HL-60 (cell line): ENCODE measurements at regions not wholly inside any gene's neighbourhood (a gene's known extent, or its start where the extent isn't known, plus 50 kb on each side); places are given as distances from the start of the nearest gene placed in this dataset.

Source experiments
- DNase-seq, 2 experiments: peaks; one replicate each; pipeline ENCODE4 v3.0.0-alpha.2; 2010 to 2020; ENCODE audit warnings: low read depth in 1 of 2, low spot score in 1 of 2
- H3K27ac ChIP-seq: fragments of 250-450 bp; sonication (Bioruptor Pico); replicated peaks from 2 replicates; pipeline ENCODE4 v1.5.1; 2020; ENCODE audit warnings: mild to moderate bottlenecking, moderate library complexity
- H3K27me3 ChIP-seq: fragments of 250-450 bp; sonication (Bioruptor Pico); 2 replicates; pipeline ENCODE4 v1.5.1; 2021; ENCODE audit warnings: mild to moderate bottlenecking, moderate library complexity; ENCODE audit not compliant: insufficient read depth, poor library complexity, severe bottlenecking
- H3K4me3 ChIP-seq: replicated peaks from 2 replicates; pipeline ENCODE4 v1.5.1; 2011; ENCODE audit warnings: mild to moderate bottlenecking, control low read depth, low read length; ENCODE audit not compliant: insufficient read depth
- GABPA ChIP-seq: IDR thresholded peaks from 2 replicates; pipeline ENCODE4 v1.6.1; 2012; ENCODE audit warnings: low read depth
- POLR2AphosphoS5 ChIP-seq: IDR thresholded peaks from 2 replicates; pipeline ENCODE4 v1.6.1; 2012; ENCODE audit warnings: low read depth
- SPI1 ChIP-seq: IDR thresholded peaks from 2 replicates; pipeline ENCODE4 v1.6.1; 2012; ENCODE audit warnings: low read depth, mild to moderate bottlenecking, borderline replicate concordance
- TF ChIP-seq, protein P1 (sequence below): IDR thresholded peaks from 2 replicates; pipeline ENCODE4 v1.6.1; 2012; ENCODE audit warnings: low read depth; ENCODE audit not compliant: insufficient replicate concordance
- TF ChIP-seq, protein P2 (sequence below): IDR thresholded peaks from one replicate; pipeline ENCODE4 v1.5.1; 2011; ENCODE audit warnings: low read length, control low read depth, inconsistent platforms; ENCODE audit not compliant: insufficient read depth

DNA sequence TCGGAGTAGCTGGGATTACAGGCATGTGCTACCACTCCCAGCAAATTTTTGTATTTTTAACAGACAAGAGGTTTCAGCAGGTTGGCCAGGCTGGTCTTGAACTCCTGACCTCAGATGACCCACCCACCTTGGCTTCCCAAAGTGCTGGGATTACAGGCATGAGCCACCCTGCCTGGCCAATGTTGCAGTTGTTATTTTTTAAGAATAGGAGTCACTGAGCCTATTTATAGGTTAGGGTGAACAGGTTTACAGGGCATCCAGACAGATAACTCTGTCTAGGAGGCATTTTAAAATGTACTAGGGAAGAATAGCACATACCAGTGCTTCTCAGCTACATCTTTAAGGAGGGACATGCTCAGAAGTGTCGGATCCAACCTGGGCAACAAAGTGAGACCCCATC, 60.1 kb upstream of the BNC2 start:
- no peak for DNase-seq
- Histone ChIP-seq H3K27ac (no peak overlapping the region), H3K4me3 (no peak overlapping the region), H3K27me3 (no peaks in the 10 kb centered on the region)
- no peak for TF ChIP-seq SPI1
- no peak for TF ChIP-seq POLR2AphosphoS5
- TF ChIP-seq, protein P1, sequence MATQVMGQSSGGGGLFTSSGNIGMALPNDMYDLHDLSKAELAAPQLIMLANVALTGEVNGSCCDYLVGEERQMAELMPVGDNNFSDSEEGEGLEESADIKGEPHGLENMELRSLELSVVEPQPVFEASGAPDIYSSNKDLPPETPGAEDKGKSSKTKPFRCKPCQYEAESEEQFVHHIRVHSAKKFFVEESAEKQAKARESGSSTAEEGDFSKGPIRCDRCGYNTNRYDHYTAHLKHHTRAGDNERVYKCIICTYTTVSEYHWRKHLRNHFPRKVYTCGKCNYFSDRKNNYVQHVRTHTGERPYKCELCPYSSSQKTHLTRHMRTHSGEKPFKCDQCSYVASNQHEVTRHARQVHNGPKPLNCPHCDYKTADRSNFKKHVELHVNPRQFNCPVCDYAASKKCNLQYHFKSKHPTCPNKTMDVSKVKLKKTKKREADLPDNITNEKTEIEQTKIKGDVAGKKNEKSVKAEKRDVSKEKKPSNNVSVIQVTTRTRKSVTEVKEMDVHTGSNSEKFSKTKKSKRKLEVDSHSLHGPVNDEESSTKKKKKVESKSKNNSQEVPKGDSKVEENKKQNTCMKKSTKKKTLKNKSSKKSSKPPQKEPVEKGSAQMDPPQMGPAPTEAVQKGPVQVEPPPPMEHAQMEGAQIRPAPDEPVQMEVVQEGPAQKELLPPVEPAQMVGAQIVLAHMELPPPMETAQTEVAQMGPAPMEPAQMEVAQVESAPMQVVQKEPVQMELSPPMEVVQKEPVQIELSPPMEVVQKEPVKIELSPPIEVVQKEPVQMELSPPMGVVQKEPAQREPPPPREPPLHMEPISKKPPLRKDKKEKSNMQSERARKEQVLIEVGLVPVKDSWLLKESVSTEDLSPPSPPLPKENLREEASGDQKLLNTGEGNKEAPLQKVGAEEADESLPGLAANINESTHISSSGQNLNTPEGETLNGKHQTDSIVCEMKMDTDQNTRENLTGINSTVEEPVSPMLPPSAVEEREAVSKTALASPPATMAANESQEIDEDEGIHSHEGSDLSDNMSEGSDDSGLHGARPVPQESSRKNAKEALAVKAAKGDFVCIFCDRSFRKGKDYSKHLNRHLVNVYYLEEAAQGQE: no peak
- TF ChIP-seq GABPA: no peak
- TF ChIP-seq, protein P2, sequence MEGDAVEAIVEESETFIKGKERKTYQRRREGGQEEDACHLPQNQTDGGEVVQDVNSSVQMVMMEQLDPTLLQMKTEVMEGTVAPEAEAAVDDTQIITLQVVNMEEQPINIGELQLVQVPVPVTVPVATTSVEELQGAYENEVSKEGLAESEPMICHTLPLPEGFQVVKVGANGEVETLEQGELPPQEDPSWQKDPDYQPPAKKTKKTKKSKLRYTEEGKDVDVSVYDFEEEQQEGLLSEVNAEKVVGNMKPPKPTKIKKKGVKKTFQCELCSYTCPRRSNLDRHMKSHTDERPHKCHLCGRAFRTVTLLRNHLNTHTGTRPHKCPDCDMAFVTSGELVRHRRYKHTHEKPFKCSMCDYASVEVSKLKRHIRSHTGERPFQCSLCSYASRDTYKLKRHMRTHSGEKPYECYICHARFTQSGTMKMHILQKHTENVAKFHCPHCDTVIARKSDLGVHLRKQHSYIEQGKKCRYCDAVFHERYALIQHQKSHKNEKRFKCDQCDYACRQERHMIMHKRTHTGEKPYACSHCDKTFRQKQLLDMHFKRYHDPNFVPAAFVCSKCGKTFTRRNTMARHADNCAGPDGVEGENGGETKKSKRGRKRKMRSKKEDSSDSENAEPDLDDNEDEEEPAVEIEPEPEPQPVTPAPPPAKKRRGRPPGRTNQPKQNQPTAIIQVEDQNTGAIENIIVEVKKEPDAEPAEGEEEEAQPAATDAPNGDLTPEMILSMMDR: no peak

DNA sequence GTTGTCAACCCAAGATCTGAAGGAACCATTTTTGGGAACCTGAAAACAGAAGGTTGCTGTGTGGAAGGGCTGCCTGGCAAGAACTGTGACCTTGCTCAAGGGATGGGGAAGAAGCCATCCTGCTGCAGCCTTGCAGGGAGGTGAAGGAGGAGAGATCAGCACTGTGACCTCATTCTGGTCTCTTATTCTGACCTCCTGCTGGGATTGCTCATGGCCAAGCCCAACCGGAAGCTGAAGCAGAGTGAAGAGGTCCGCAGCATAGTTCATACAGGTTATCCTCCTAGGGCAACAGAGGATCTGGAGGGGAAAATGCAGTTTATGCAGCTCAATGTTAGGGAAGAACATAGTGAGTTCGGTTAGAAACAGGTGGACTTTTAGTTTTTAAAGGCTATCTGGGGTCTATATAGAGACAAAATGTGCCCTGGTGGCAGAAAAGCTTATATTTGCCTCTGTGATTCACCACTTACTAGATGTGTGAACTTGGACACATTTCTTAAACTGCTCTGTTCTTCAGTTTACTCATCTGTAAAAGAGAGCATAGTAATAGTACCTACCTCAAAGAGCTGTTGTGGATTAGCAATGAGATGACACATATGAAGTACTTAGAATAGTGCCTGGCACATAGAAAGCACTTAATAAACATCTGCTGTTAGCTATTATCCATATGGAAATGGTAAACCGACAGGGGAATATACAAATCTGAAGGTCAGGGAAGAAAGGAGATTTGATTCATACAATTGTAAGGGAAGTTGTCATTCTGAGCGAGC, 57.9 kb upstream of the BNC2 start:
- no peak overlapping the region for H3K4me3 ChIP-seq
- no peaks in the 10 kb centered on the region for H3K27me3 ChIP-seq
- DNase-seq: no peak
- no peak overlapping the region for H3K27ac ChIP-seq
- TF ChIP-seq SPI1 (no peak), POLR2AphosphoS5 (no peak)
- TF ChIP-seq, protein P2: no peak

DNA sequence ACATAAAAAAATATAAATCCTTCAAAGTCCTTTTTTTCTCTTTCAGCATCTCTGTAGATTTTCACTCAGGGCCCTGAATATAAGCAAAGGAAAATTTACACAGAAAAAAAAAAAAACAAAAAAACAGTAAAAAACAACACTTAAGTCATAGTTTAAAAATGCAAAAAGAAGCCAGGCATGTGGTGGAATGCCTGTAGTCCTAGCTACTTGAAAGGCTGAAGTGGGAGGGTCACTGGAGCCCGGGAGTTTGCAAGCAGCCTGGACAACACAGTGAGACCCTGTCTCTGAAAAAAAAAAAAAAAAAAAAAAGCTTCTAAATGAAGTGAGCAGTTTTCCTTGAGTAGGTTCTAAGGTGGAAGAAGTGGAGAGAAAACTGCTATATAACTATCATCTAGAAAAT, 55.0 kb upstream of the BNC2 start:
- DNase-seq: no peak
- Histone ChIP-seq H3K27me3 (no peaks in the 10 kb centered on the region), H3K27ac (no peak overlapping the region)

More for the DNA sequence above, 55.0 kb upstream of the BNC2 start:
- TF ChIP-seq POLR2AphosphoS5 (no peak), GABPA (no peak), SPI1 (no peak)
- TF ChIP-seq, protein P2: no peak
- TF ChIP-seq, protein P1: no peak
- H3K4me3 ChIP-seq: no peak overlapping the region
